ENCODE measurements at regions not wholly inside any gene's neighbourhood (a gene's known extent, or its start where the extent isn't known, plus 50 kb on each side); places are given as distances from the start of the nearest gene placed in this dataset.
A peak's percentile ranks its signal among the peaks of the same experiment; 100 is the strongest.

GRCh38 chr2:180621366-180621765 lies 359.0 kb upstream of the UBE2E3 start:
- no peaks in the 10 kb centered on the region for H3K27me3 ChIP-seq (replicated peaks)
- DNase-seq = no peak
- no peak for TF ChIP-seq CTCF (IDR thresholded peaks at IDR 0.05; ENCODE audit: low read depth, low read length, missing control alignments)
- H3K36me3 ChIP-seq (replicated peaks) = no peaks in the 10 kb centered on the region
- no peak overlapping the region for H3K4me3 ChIP-seq (ENCODE audit: low read depth, low read length)
- in situ Hi-C loops (cut with HindIII; ENCODE audit: low pct_ligation_motif_present, low sequenced_read_pairs) = no loop called here
- no peak overlapping the region for H3K27ac ChIP-seq

- in situ Hi-C loops (cut with HindIII; ENCODE audit: low pct_ligation_motif_present, low sequenced_read_pairs) = no loop called here
- Histone ChIP-seq H3K36me3 (replicated peaks) (no peaks in the 10 kb centered on the region), H3K27ac (peak overlapping the region; percentile 52), H3K27me3 (replicated peaks) (no peaks in the 10 kb centered on the region), H3K4me3 (ENCODE audit: low read depth, low read length) (no peak overlapping the region)
- peak; percentile 60 for DNase-seq
- TF ChIP-seq CTCF (IDR thresholded peaks at IDR 0.05; ENCODE audit: low read depth, low read length, missing control alignments) = no peak
Observed at GRCh38 chr2:180618570-180618969, 361.8 kb upstream of the UBE2E3 start.

- no peak overlapping the region for H3K27ac ChIP-seq
- H3K27me3 ChIP-seq (replicated peaks) = no peaks in the 10 kb centered on the region
- no peak overlapping the region for H3K4me3 ChIP-seq (ENCODE audit: low read depth, low read length)
- DNase-seq = no peak
- in situ Hi-C loops (cut with HindIII; ENCODE audit: low pct_ligation_motif_present, low sequenced_read_pairs) = no loop called here
- TF ChIP-seq CTCF (IDR thresholded peaks at IDR 0.05; ENCODE audit: low read depth, low read length, missing control alignments) = no peak
- H3K36me3 ChIP-seq (replicated peaks) = no peaks in the 10 kb centered on the region
Observed at GRCh38 chr2:180614776-180615175, 365.6 kb upstream of the UBE2E3 start.

- Histone ChIP-seq H3K36me3 (replicated peaks) (no peaks in the 10 kb centered on the region), H3K27ac (no peak overlapping the region), H3K4me3 (ENCODE audit: low read depth, low read length) (no peak overlapping the region), H3K27me3 (replicated peaks) (no peaks in the 10 kb centered on the region)
- no peak for TF ChIP-seq CTCF (IDR thresholded peaks at IDR 0.05; ENCODE audit: low read depth, low read length, missing control alignments)
- in situ Hi-C loops (cut with HindIII; ENCODE audit: low pct_ligation_motif_present, low sequenced_read_pairs) = no loop called here
- no peak for DNase-seq
Observed at GRCh38 chr2:180609626-180610340, 370.6 kb upstream of the UBE2E3 start.

GRCh38 chr2:180607514-180608049 lies 372.8 kb upstream of the UBE2E3 start:
- in situ Hi-C loops (cut with HindIII; ENCODE audit: low pct_ligation_motif_present, low sequenced_read_pairs) = no loop called here
- Histone ChIP-seq H3K36me3 (replicated peaks) (no peaks in the 10 kb centered on the region), H3K27ac (no peak overlapping the region), H3K27me3 (replicated peaks) (no peaks in the 10 kb centered on the region), H3K4me3 (ENCODE audit: low read depth, low read length) (no peak overlapping the region)
- no peak for TF ChIP-seq CTCF (IDR thresholded peaks at IDR 0.05; ENCODE audit: low read depth, low read length, missing control alignments)
- no peak for DNase-seq

GRCh38 chr2:180604077-180604476 lies 376.3 kb upstream of the UBE2E3 start:
- in situ Hi-C loops (cut with HindIII; ENCODE audit: low pct_ligation_motif_present, low sequenced_read_pairs) = no loop called here
- TF ChIP-seq CTCF (IDR thresholded peaks at IDR 0.05; ENCODE audit: low read depth, low read length, missing control alignments) = peak; percentile 55
- no peaks in the 10 kb centered on the region for H3K36me3 ChIP-seq (replicated peaks)
- H3K27ac ChIP-seq = no peak overlapping the region
- DNase-seq = peak; percentile 21
- no peaks in the 10 kb centered on the region for H3K27me3 ChIP-seq (replicated peaks)
- H3K4me3 ChIP-seq (ENCODE audit: low read depth, low read length) = no peak overlapping the region

All from brain microvascular endothelial cell (primary cell).